SK-N-MC (cell line): ENCODE measurements at regions not wholly inside any gene's neighbourhood (a gene's known extent, or its start where the extent isn't known, plus 50 kb on each side); places are given as distances from the start of the nearest gene placed in this dataset.

Experiments used
- EZH2 ChIP-seq: fragments of 200-600 bp; sonication (generic); IDR thresholded peaks from one replicate; pipeline ENCODE4 v1.6.1; 2017; ENCODE audit warnings: antibody characterized with exemption
- FOXP2 ChIP-seq: optimal IDR thresholded peaks from 2 replicates; pipeline ENCODE3; 2011; ENCODE audit warnings: mild to moderate bottlenecking, moderate library complexity; ENCODE audit not compliant: insufficient read depth; ENCODE audit errors: extremely low read length, control extremely low read depth
- POLR2AphosphoS5 ChIP-seq: IDR thresholded peaks from 2 replicates; pipeline ENCODE4 v1.6.1; 2012; ENCODE audit warnings: mild to moderate bottlenecking, low read depth, low read length, borderline replicate concordance

DNA sequence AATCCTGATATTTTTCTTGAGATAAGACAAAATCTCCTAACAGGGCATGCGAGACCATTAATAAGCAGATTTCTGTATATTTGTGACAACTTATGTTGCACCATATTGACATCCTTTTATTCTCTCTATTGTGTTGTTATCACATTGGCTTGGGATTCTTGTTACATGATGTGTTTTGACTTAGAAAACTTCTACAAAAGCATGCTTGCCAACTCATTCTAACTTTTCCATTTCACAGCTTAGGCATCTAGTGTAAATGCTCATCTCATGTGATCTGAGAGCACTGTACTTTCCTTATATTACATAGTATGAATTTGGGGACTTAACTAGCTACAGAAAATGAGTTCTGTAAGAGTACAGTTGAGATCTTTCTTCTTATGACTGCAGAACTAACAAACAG lies 1040.7 kb upstream of the ADGRB3 start:
- TF ChIP-seq EZH2 (no peak), POLR2AphosphoS5 (no peak), FOXP2 (no peak)
